Stimulated activated CD8-positive, alpha-beta memory T cell treated with anti-CD3 and anti-CD28 coated beads, Interleukin-4, amount 100 ng/mL, for 4 hours (primary cell): ENCODE measurements at regions not wholly inside any gene's neighbourhood (a gene's known extent, or its start where the extent isn't known, plus 50 kb on each side); places are given as distances from the start of the nearest gene placed in this dataset.

ENCODE experiments used
- DNase-seq, 2 donors: peaks; one replicate each; pipeline ENCODE4 v3.0.0-alpha.2; 2020; ENCODE audit warnings: low read depth in 2 of 2, low spot score in 1 of 2

- no peak for DNase-seq
These were observed 636.2 kb downstream of the EPHA4 start for GRCh38 chr2:220935789-220936321.

GRCh38 chr2:220936641-220937197 is 635.4 kb downstream of the EPHA4 start:
- DNase-seq: no peak

GRCh38 chr2:220937245-220937644 is 634.9 kb downstream of the EPHA4 start:
- DNase-seq: no peak

GRCh38 chr2:220940646-220941045 is 631.5 kb downstream of the EPHA4 start:
- DNase-seq: no peak

- DNase-seq: no peak
These were observed 630.4 kb downstream of the EPHA4 start for GRCh38 chr2:220941683-220942082.

- no peak for DNase-seq
These were observed 625.6 kb downstream of the EPHA4 start for GRCh38 chr2:220946552-220946951.

GRCh38 chr2:220948579-220948978 is 623.5 kb downstream of the EPHA4 start:
- no peak for DNase-seq

GRCh38 chr2:220949466-220949865 is 622.6 kb downstream of the EPHA4 start:
- no peak for DNase-seq

GRCh38 chr2:220955776-220956175 is 616.3 kb downstream of the EPHA4 start:
- DNase-seq: no peak

GRCh38 chr2:220956429-220956828 is 615.7 kb downstream of the EPHA4 start:
- no peak for DNase-seq

GRCh38 chr2:220959391-220959802 is 612.7 kb downstream of the EPHA4 start:
- DNase-seq: no peak

GRCh38 chr2:220961143-220961860 is 610.8 kb downstream of the EPHA4 start:
- DNase-seq: no peak

GRCh38 chr2:220962556-220962955 is 609.5 kb downstream of the EPHA4 start:
- no peak for DNase-seq

- no peak for DNase-seq
These were observed 609.0 kb downstream of the EPHA4 start for GRCh38 chr2:220963076-220963475.

- DNase-seq: no peak
These were observed 608.2 kb downstream of the EPHA4 start for GRCh38 chr2:220963930-220964329.

GRCh38 chr2:220966636-220967035 is 605.5 kb downstream of the EPHA4 start:
- DNase-seq: no peak

- DNase-seq: no peak
These were observed 602.8 kb downstream of the EPHA4 start for GRCh38 chr2:220969348-220969747.

GRCh38 chr2:220980966-220981675 is 591.0 kb downstream of the EPHA4 start:
- DNase-seq: no peak

- DNase-seq: no peak
These were observed 590.2 kb downstream of the EPHA4 start for GRCh38 chr2:220981926-220982325.

- no peak for DNase-seq
These were observed 586.5 kb downstream of the EPHA4 start for GRCh38 chr2:220985561-220985960.

GRCh38 chr2:220987839-220988238 is 584.3 kb downstream of the EPHA4 start:
- DNase-seq: no peak

GRCh38 chr2:220991972-220992371 is 580.1 kb downstream of the EPHA4 start:
- DNase-seq: no peak
